ENCODE measurements at regions not wholly inside any gene's neighbourhood (a gene's known extent, or its start where the extent isn't known, plus 50 kb on each side); places are given as distances from the start of the nearest gene placed in this dataset.
"Not testable (repeated sequence)": the region's sequence is repeated elsewhere in the genome, so short reads cannot be mapped to it uniquely, and the experiment has no call there.

- DNase-seq (ENCODE audit: low read depth in 2 of 2): no peak
Measured at GRCh38 chr10:109277456-109277855, 645.9 kb downstream of the XPNPEP1 start.

GRCh38 chr10:109275960-109276359 lies 647.4 kb downstream of the XPNPEP1 start:
- DNase-seq (ENCODE audit: low read depth in 2 of 2): no peak

- no peak for DNase-seq (ENCODE audit: low read depth in 2 of 2)
Measured at GRCh38 chr10:109274681-109275080, 648.6 kb downstream of the XPNPEP1 start.

GRCh38 chr10:109270173-109270572 lies 653.1 kb downstream of the XPNPEP1 start:
- no peak for DNase-seq (ENCODE audit: low read depth in 2 of 2)

- DNase-seq (ENCODE audit: low read depth in 2 of 2): no peak
Measured at GRCh38 chr10:109264004-109264403, 659.3 kb downstream of the XPNPEP1 start.

GRCh38 chr10:109261231-109261630 lies 662.1 kb downstream of the XPNPEP1 start:
- DNase-seq (ENCODE audit: low read depth in 2 of 2): no peak

GRCh38 chr10:109259293-109259692 lies 664.0 kb downstream of the XPNPEP1 start:
- DNase-seq (ENCODE audit: low read depth in 2 of 2): no peak

- DNase-seq (ENCODE audit: low read depth in 2 of 2): no peak
Measured at GRCh38 chr10:109253306-109253705, 670.0 kb downstream of the XPNPEP1 start.

- DNase-seq (ENCODE audit: low read depth in 2 of 2): no peak
Measured at GRCh38 chr10:109250152-109250551, 673.2 kb downstream of the XPNPEP1 start.

- no peak for DNase-seq (ENCODE audit: low read depth in 2 of 2)
Measured at GRCh38 chr10:109247814-109248213, 675.5 kb downstream of the XPNPEP1 start.

- no peak for DNase-seq (ENCODE audit: low read depth in 2 of 2)
Measured at GRCh38 chr10:109245821-109246220, 677.5 kb downstream of the XPNPEP1 start.

- no peak for DNase-seq (ENCODE audit: low read depth in 2 of 2)
Measured at GRCh38 chr10:109239371-109239770, 683.9 kb downstream of the XPNPEP1 start.

GRCh38 chr10:109237682-109238081 lies 685.6 kb downstream of the XPNPEP1 start:
- DNase-seq (ENCODE audit: low read depth in 2 of 2): no peak

- no peak for DNase-seq (ENCODE audit: low read depth in 2 of 2)
Measured at GRCh38 chr10:109237050-109237449, 686.3 kb downstream of the XPNPEP1 start.

- DNase-seq (ENCODE audit: low read depth in 2 of 2): not testable (repeated sequence)
Measured at GRCh38 chr10:109223533-109223932, 699.8 kb downstream of the XPNPEP1 start.

GRCh38 chr10:109219935-109220605 lies 703.2 kb downstream of the XPNPEP1 start:
- no peak for DNase-seq (ENCODE audit: low read depth in 2 of 2)

GRCh38 chr10:109218207-109218606 lies 705.1 kb downstream of the XPNPEP1 start:
- DNase-seq (ENCODE audit: low read depth in 2 of 2): no peak

- no peak for DNase-seq (ENCODE audit: low read depth in 2 of 2)
Measured at GRCh38 chr10:109215291-109216075, 707.8 kb downstream of the XPNPEP1 start.

- DNase-seq (ENCODE audit: low read depth in 2 of 2): not testable (repeated sequence)
Measured at GRCh38 chr10:109214891-109215290, 708.4 kb downstream of the XPNPEP1 start.

GRCh38 chr10:109207361-109207760 lies 716.0 kb downstream of the XPNPEP1 start:
- no peak for DNase-seq (ENCODE audit: low read depth in 2 of 2)

GRCh38 chr10:109205929-109206585 lies 717.3 kb downstream of the XPNPEP1 start:
- no peak for DNase-seq (ENCODE audit: low read depth in 2 of 2)

GRCh38 chr10:109203646-109204353 lies 719.5 kb downstream of the XPNPEP1 start:
- no peak for DNase-seq (ENCODE audit: low read depth in 2 of 2)
